ENCODE measurements at regions not wholly inside any gene's neighbourhood (a gene's known extent, or its start where the extent isn't known, plus 50 kb on each side); places are given as distances from the start of the nearest gene placed in this dataset.

- intact Hi-C loops (cut with micrococcal nuclease) = no loop called here
- peaks cover 10% of the 10 kb centered on the region for H3K4me1 ChIP-seq
- no peak for TF ChIP-seq CTCF (IDR thresholded peaks at IDR 0.05; ENCODE audit: borderline replicate concordance)
- no peak overlapping the region for H3K27ac ChIP-seq (replicated peaks)
- H3K27me3 ChIP-seq (ENCODE audit: low read depth) = peaks cover 8% of the 10 kb centered on the region
- no peaks in the 10 kb centered on the region for H3K36me3 ChIP-seq
- H3K9me3 ChIP-seq (replicated peaks) = no peaks in the 10 kb centered on the region
- no peak overlapping the region for H3K4me3 ChIP-seq
- no peak for DNase-seq
Measured at GRCh38 chr2:220107380-220107791, 480.0 kb downstream of the SLC4A3 start.

GRCh38 chr2:220114443-220114842 is 487.0 kb downstream of the SLC4A3 start:
- TF ChIP-seq CTCF (IDR thresholded peaks at IDR 0.05; ENCODE audit: borderline replicate concordance) = no peak
- intact Hi-C loops (cut with micrococcal nuclease) = no loop called here
- no peak for DNase-seq
- no peaks in the 10 kb centered on the region for H3K4me1 ChIP-seq
- no peaks in the 10 kb centered on the region for H3K36me3 ChIP-seq
- H3K27ac ChIP-seq (replicated peaks) = no peak overlapping the region
- H3K9me3 ChIP-seq (replicated peaks) = peaks cover 20% of the 10 kb centered on the region
- H3K4me3 ChIP-seq = no peak overlapping the region
- H3K27me3 ChIP-seq (ENCODE audit: low read depth) = no peaks in the 10 kb centered on the region

- Histone ChIP-seq H3K9me3 (replicated peaks) (peaks cover 20% of the 10 kb centered on the region), H3K27ac (replicated peaks) (no peak overlapping the region), H3K36me3 (no peaks in the 10 kb centered on the region), H3K4me3 (no peak overlapping the region), H3K4me1 (no peaks in the 10 kb centered on the region), H3K27me3 (ENCODE audit: low read depth) (no peaks in the 10 kb centered on the region)
- intact Hi-C loops (cut with micrococcal nuclease) = no loop called here
- no peak for TF ChIP-seq CTCF (IDR thresholded peaks at IDR 0.05; ENCODE audit: borderline replicate concordance)
- no peak for DNase-seq
Measured at GRCh38 chr2:220117025-220117424, 489.6 kb downstream of the SLC4A3 start.

- no peaks in the 10 kb centered on the region for H3K27me3 ChIP-seq (ENCODE audit: low read depth)
- no peak overlapping the region for H3K4me3 ChIP-seq
- H3K4me1 ChIP-seq = no peaks in the 10 kb centered on the region
- TF ChIP-seq CTCF (IDR thresholded peaks at IDR 0.05; ENCODE audit: borderline replicate concordance) = no peak
- intact Hi-C loops (cut with micrococcal nuclease) = no loop called here
- no peak for DNase-seq
- H3K27ac ChIP-seq (replicated peaks) = no peak overlapping the region
- no peaks in the 10 kb centered on the region for H3K36me3 ChIP-seq
- peaks cover 13% of the 10 kb centered on the region for H3K9me3 ChIP-seq (replicated peaks)
Measured at GRCh38 chr2:220120041-220120440, 492.6 kb downstream of the SLC4A3 start.

- no peak for DNase-seq
- Histone ChIP-seq H3K27ac (replicated peaks) (no peak overlapping the region), H3K4me1 (no peaks in the 10 kb centered on the region), H3K4me3 (no peak overlapping the region), H3K27me3 (ENCODE audit: low read depth) (no peaks in the 10 kb centered on the region), H3K36me3 (no peaks in the 10 kb centered on the region), H3K9me3 (replicated peaks) (no peaks in the 10 kb centered on the region)
- intact Hi-C loops (cut with micrococcal nuclease) = no loop called here
- no peak for TF ChIP-seq CTCF (IDR thresholded peaks at IDR 0.05; ENCODE audit: borderline replicate concordance)
Measured at GRCh38 chr2:220123751-220124150, 496.3 kb downstream of the SLC4A3 start.

GRCh38 chr2:220125551-220125950 is 498.1 kb downstream of the SLC4A3 start:
- Histone ChIP-seq H3K27ac (replicated peaks) (no peak overlapping the region), H3K4me3 (no peak overlapping the region), H3K36me3 (no peaks in the 10 kb centered on the region), H3K27me3 (ENCODE audit: low read depth) (no peaks in the 10 kb centered on the region), H3K4me1 (no peaks in the 10 kb centered on the region), H3K9me3 (replicated peaks) (peaks cover 4% of the 10 kb centered on the region)
- no peak for DNase-seq
- TF ChIP-seq CTCF (IDR thresholded peaks at IDR 0.05; ENCODE audit: borderline replicate concordance) = no peak
- intact Hi-C loops (cut with micrococcal nuclease) = no loop called here
